AG10803 (cell line): ENCODE measurements at regions not wholly inside any gene's neighbourhood (a gene's known extent, or its start where the extent isn't known, plus 50 kb on each side); places are given as distances from the start of the nearest gene placed in this dataset.

Source experiments
- DNase-seq: peaks from one replicate; pipeline ENCODE4 v3.0.0; 2010; ENCODE audit warnings: low read depth
- H3K4me3 ChIP-seq: 2 replicates; pipeline ENCODE4 v1.5.1; 2011; ENCODE audit warnings: mild to moderate bottlenecking, low read length, control low read depth
- CTCF ChIP-seq: conservative IDR thresholded peaks from 2 replicates; pipeline ENCODE4 v1.5.1; 2011; ENCODE audit warnings: mild to moderate bottlenecking, low read length, control low read depth, inconsistent platforms

GRCh38 chr1:34610063-34610462 is 144.8 kb upstream of the GJB5 start:
- no peak overlapping the region for H3K4me3 ChIP-seq
- DNase-seq, result no peak
- TF ChIP-seq CTCF, result no peak

GRCh38 chr1:34611571-34611970 is 143.3 kb upstream of the GJB5 start:
- no peak overlapping the region for H3K4me3 ChIP-seq
- no peak for TF ChIP-seq CTCF
- DNase-seq, result no peak

GRCh38 chr1:34612091-34612827 is 142.6 kb upstream of the GJB5 start:
- no peak overlapping the region for H3K4me3 ChIP-seq
- no peak for DNase-seq
- TF ChIP-seq CTCF, result no peak

GRCh38 chr1:34617321-34618118 is 137.3 kb upstream of the GJB5 start:
- TF ChIP-seq CTCF, result no peak
- H3K4me3 ChIP-seq, result no peak overlapping the region
- DNase-seq, result no peak

GRCh38 chr1:34618381-34618780 is 136.5 kb upstream of the GJB5 start:
- no peak for TF ChIP-seq CTCF
- H3K4me3 ChIP-seq, result no peak overlapping the region
- no peak for DNase-seq

- TF ChIP-seq CTCF, result no peak
- no peak for DNase-seq
Observed at GRCh38 chr1:34619256-34619655, 135.6 kb upstream of the GJB5 start.

GRCh38 chr1:34621916-34622315 is 132.9 kb upstream of the GJB5 start:
- DNase-seq, result no peak
- no peak for TF ChIP-seq CTCF
- H3K4me3 ChIP-seq, result no peak overlapping the region

More at GRCh38 chr1:34619256-34619655, 135.6 kb upstream of the GJB5 start:
- no peak overlapping the region for H3K4me3 ChIP-seq
